Gastroesophageal sphincter (tissue), 3 donors: ENCODE measurements at regions not wholly inside any gene's neighbourhood (a gene's known extent, or its start where the extent isn't known, plus 50 kb on each side); places are given as distances from the start of the nearest gene placed in this dataset.

Experiments used
- CTCF ChIP-seq, 4 experiments: fragments of 200-600 bp in 2 of 4; fragments of 450-650 bp in 2 of 4; sonication (generic) in 1 of 4; IDR thresholded peaks; one replicate each; pipeline ENCODE4 v1.5.1; 2017 to 2019; ENCODE audit warnings: antibody characterized with exemption in 4 of 4, mild to moderate bottlenecking in 2 of 4, moderate library complexity in 2 of 4
- POLR2A ChIP-seq, 2 donors: fragments of 450-650 bp; IDR thresholded peaks; one replicate each; pipeline ENCODE4 v1.6.1; 2017; ENCODE audit warnings: antibody characterized with exemption in 2 of 2, mild to moderate bottlenecking in 2 of 2, moderate library complexity in 1 of 2

- no peak for TF ChIP-seq CTCF (IDR thresholded peaks at IDR 0.05)
- TF ChIP-seq POLR2A (IDR thresholded peaks at IDR 0.05), result no peak
Measured at GRCh38 chr2:190794377-190794776, 86.2 kb upstream of the GLS start.
